ENCODE measurements at regions not wholly inside any gene's neighbourhood (a gene's known extent, or its start where the extent isn't known, plus 50 kb on each side); places are given as distances from the start of the nearest gene placed in this dataset.

- H3K27ac ChIP-seq = no peak overlapping the region
- H3K27me3 ChIP-seq = no peaks in the 10 kb centered on the region
- 84% methylated on average over 5 of the region's 5 CpGs for WGBS
- no peaks in the 10 kb centered on the region for H3K36me3 ChIP-seq
- no peak overlapping the region for H3K4me3 ChIP-seq
- no peaks in the 10 kb centered on the region for H3K9me3 ChIP-seq
- peaks cover 15% of the 10 kb centered on the region for H3K4me1 ChIP-seq
- TF ChIP-seq POLR2A (IDR thresholded peaks at IDR 0.05) (no peak), POLR2AphosphoS5 (IDR thresholded peaks at IDR 0.05) (no peak), CTCF (IDR thresholded peaks at IDR 0.05) (no peak), EP300 (IDR thresholded peaks at IDR 0.05) (no peak)
- no peak for DNase-seq (ENCODE audit: low spot score in 2 of 2)
Observed at GRCh38 chr11:13062115-13062514, 53.0 kb downstream of the RASSF10 start.

- WGBS = 54% methylated on average over 3 of the region's 3 CpGs
- no peak overlapping the region for H3K4me3 ChIP-seq
- no peaks in the 10 kb centered on the region for H3K9me3 ChIP-seq
- TF ChIP-seq POLR2A (IDR thresholded peaks at IDR 0.05) (no peak), POLR2AphosphoS5 (IDR thresholded peaks at IDR 0.05) (no peak), EP300 (IDR thresholded peaks at IDR 0.05) (no peak), CTCF (IDR thresholded peaks at IDR 0.05) (no peak)
- no peak for DNase-seq (ENCODE audit: low spot score in 2 of 2)
- no peaks in the 10 kb centered on the region for H3K36me3 ChIP-seq
- peaks cover 15% of the 10 kb centered on the region for H3K4me1 ChIP-seq
- H3K27me3 ChIP-seq = no peaks in the 10 kb centered on the region
- no peak overlapping the region for H3K27ac ChIP-seq
Observed at GRCh38 chr11:13064593-13064992, 55.5 kb downstream of the RASSF10 start.

- H3K4me3 ChIP-seq = no peak overlapping the region
- no peak for DNase-seq (ENCODE audit: low spot score in 2 of 2)
- H3K27ac ChIP-seq = no peak overlapping the region
- H3K9me3 ChIP-seq = no peaks in the 10 kb centered on the region
- H3K4me1 ChIP-seq = peaks cover 15% of the 10 kb centered on the region
- H3K36me3 ChIP-seq = no peaks in the 10 kb centered on the region
- no peak for TF ChIP-seq CTCF (IDR thresholded peaks at IDR 0.05)
- no peak for TF ChIP-seq POLR2A (IDR thresholded peaks at IDR 0.05)
- no peak for TF ChIP-seq POLR2AphosphoS5 (IDR thresholded peaks at IDR 0.05)
- TF ChIP-seq EP300 (IDR thresholded peaks at IDR 0.05) = no peak
- no peaks in the 10 kb centered on the region for H3K27me3 ChIP-seq
- WGBS = 71% methylated on average over 10 of the region's 10 CpGs
Observed at GRCh38 chr11:13065200-13065787, 56.2 kb downstream of the RASSF10 start.

- TF ChIP-seq POLR2AphosphoS5 (IDR thresholded peaks at IDR 0.05) = no peak
- no peak for TF ChIP-seq POLR2A (IDR thresholded peaks at IDR 0.05)
- no peak for TF ChIP-seq EP300 (IDR thresholded peaks at IDR 0.05)
- TF ChIP-seq CTCF (IDR thresholded peaks at IDR 0.05) = no peak
- no peaks in the 10 kb centered on the region for H3K9me3 ChIP-seq
- peaks cover 15% of the 10 kb centered on the region for H3K4me1 ChIP-seq
- H3K36me3 ChIP-seq = no peaks in the 10 kb centered on the region
- no peak overlapping the region for H3K27ac ChIP-seq
- no peaks in the 10 kb centered on the region for H3K27me3 ChIP-seq
- WGBS = 75% methylated on average over 1 of the region's 1 CpG
- H3K4me3 ChIP-seq = no peak overlapping the region
- DNase-seq (ENCODE audit: low spot score in 2 of 2) = no peak
Observed at GRCh38 chr11:13068211-13068610, 59.1 kb downstream of the RASSF10 start.

GRCh38 chr11:13073119-13073981, 64.2 kb downstream of the RASSF10 start:
- Histone ChIP-seq H3K4me3 (no peak overlapping the region), H3K36me3 (no peaks in the 10 kb centered on the region), H3K27me3 (peaks cover 3% of the 10 kb centered on the region), H3K27ac (no peak overlapping the region), H3K9me3 (no peaks in the 10 kb centered on the region), H3K4me1 (no peaks in the 10 kb centered on the region)
- WGBS = 75% methylated on average over 13 of the region's 13 CpGs
- TF ChIP-seq CTCF (IDR thresholded peaks at IDR 0.05) = no peak
- TF ChIP-seq EP300 (IDR thresholded peaks at IDR 0.05) = no peak
- TF ChIP-seq POLR2A (IDR thresholded peaks at IDR 0.05) = no peak
- TF ChIP-seq POLR2AphosphoS5 (IDR thresholded peaks at IDR 0.05) = no peak
- no peak for DNase-seq (ENCODE audit: low spot score in 2 of 2)
